SKM-1 (cell line): ENCODE measurements at regions not wholly inside any gene's neighbourhood (a gene's known extent, or its start where the extent isn't known, plus 50 kb on each side); places are given as distances from the start of the nearest gene placed in this dataset.
"Not testable (repeated sequence)": the region's sequence is repeated elsewhere in the genome, so short reads cannot be mapped to it uniquely, and the experiment has no call there.

Experiments used
- DNase-seq: peaks from one replicate; lab custom pipeline; 2025; ENCODE audit not compliant: unreplicated experiment; lab: John Stamatoyannopoulos, UW

DNA sequence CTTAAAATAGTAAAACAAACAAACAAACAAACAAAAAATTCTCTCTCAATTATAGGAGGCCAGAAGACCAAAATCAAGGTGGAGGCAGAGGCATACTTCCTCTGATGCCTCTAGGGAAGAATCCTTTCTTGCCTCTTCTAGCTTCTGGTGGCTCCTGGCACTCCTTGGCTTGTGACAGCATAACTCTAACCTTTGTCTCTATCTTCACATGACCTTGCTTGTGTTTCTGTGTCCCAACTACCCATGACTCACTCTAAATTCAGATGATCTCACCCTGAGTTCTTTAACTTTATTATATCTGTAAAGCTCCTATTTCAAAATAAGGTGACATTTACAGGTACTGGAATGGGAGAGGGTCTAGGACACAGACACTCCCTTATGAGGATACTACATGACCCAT lies 88.3 kb upstream of the ANTXRL start:
- DNase-seq: no peak

DNA sequence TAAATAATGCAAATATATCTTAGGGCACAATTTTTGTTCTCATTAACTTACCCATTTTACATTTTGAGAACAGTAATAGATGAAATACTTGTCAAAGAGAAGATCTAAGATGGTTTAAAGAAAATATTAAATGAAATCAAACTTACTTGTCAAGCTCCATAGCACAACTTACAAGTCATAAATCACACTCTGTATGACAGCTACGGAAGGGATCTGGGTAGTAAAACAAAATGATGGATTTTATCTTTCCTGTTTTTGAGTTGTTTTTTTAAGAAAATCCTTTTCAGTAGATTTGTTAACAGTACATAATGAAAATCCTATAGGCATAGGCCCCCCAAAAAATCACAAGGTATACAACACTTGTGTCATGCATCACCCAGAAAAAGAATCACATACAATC lies 84.4 kb upstream of the ANTXRL start:
- DNase-seq: not testable (repeated sequence)

DNA sequence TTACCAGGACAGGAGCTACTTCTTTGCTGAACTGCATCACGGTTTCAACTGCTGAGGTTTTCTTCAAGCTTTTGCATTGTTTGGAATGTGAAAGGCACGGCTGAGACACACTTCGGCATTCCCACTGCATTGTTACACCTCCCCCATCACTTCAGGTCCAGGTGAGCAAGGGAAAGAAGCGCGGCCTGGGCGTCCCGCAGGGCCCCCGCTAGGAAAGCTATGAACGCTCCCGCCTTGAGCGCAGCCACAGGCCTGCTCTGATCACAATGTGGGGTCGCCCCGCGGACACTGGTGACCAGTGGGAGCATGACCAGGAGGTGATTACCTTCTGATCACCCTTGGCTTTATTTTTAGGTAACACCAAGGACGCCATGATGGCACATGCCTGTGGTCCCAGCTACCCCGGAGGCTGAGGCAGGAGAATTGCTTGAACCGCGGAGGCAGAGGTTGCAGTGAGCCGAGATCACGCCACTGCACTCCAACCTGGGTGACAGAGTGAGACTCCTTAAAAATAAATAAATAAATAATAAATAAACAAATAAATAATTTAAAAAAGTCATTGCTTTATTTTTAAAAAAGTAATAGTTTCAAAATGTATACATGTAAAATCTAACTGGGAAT lies 82.2 kb upstream of the ANTXRL start:
- DNase-seq: not testable (repeated sequence)

DNA sequence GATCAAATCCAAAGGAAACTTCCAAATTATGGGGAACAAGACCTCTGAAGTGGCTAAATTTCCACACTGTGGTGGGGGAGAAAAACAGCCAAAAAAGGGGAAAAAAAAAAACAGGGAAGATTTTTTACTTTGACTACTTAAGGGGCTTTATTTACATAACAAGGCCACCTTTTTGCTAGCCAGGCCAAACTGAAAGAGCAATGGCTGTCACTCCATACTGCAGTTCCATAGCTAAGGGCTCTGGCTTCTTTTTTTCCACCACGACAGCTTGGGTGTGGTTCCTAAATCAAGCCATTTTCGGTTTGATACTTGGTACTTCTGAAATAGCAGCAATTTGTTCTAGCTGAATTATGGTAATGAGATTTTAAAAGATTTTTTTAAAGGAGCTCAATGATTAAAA lies 76.4 kb upstream of the ANTXRL start:
- DNase-seq: not testable (repeated sequence)

DNA sequence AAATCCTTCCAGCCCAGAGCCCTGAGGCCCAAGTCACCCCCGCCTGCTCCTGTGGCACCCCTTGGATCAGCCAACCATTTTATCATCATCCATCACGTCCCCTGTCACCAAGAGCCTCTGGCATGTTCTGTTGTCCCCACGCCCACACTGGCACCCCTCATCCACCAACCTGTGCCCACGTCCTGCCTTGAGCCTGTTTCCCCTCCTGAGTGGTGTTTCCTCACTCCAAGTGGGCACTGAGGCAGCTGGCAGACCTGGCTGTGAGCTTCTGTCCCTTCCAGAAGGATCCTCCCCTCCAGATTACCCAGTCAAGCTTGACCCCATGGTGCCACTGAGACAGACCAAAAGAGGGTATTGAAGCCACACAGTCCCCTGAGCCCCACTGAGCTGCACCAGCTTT lies 71.4 kb upstream of the ANTXRL start:
- no peak for DNase-seq

DNA sequence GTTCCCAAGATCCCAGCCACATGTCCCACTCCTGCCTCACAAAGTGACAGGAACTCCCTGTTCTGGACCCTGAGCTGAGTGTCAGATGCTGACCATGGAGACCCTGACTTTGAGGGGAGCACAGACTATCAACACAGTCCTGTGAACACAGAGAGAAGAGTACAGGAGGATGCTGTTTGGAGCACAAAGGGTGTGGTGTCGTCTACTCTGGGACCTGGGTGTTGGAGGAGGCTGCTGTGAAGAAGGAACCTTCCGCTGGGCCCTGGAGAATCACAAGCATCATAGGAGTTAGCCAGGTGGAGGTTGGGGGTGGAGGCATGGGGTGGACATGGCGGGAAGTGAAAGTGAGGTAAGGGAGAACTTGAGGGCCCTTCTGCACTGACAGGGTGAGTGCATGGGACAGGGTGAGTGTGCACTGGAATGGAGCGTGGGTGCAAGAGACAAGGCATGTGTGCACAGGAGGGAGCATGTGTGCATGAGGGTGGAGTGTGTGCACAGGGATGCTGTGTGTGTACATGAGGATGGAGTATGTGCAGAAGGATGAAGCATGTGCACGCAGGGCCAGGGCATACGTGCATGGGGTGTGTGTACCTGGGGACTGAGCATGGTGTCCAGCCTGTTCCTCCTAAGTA lies 70.7 kb upstream of the ANTXRL start:
- DNase-seq: no peak

DNA sequence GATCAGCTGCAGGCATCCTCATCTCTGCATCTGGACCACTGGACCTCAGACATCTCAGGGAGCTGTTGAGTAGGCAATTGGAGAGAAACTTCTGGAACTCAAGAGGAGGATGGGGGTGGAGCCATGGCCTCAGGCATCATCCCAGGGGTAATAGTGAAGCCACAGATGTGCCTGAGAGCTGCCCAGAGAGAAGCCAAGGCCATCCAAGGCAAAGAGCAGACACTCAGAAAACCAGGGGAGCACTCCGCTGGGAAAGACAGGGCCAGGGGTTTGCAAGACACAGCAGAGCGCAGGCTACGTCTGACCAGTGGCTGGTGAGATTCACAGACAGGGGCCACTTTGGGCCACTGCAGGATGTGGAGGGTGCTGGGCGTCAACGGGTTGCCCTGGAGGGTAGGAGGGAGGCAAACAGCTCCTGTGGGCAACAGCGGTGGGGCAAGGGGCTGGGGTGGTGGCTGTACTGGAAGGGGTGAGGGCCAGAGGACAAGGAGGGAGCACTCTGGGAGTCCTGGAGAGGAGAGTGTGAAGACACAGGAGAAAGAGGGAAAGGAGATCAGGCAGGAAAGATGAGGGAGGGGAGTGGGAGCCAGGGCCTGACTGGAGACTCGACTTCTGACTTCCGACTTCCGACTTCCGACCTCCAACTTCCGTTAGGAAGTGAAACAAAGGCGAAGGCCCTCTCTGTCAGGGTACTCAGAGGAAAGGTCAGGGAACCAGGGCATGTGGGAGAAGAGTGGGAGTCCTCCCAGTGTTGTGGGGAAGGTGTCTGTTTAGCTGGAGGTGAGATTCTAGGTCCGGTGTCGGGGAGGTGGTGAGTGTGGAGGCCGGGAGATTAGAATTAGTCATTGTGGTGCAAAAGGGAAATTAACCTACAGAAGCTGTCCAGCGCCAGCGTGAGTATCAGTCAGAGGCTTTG lies 69.7 kb upstream of the ANTXRL start:
- DNase-seq: peak; percentile 13

DNA sequence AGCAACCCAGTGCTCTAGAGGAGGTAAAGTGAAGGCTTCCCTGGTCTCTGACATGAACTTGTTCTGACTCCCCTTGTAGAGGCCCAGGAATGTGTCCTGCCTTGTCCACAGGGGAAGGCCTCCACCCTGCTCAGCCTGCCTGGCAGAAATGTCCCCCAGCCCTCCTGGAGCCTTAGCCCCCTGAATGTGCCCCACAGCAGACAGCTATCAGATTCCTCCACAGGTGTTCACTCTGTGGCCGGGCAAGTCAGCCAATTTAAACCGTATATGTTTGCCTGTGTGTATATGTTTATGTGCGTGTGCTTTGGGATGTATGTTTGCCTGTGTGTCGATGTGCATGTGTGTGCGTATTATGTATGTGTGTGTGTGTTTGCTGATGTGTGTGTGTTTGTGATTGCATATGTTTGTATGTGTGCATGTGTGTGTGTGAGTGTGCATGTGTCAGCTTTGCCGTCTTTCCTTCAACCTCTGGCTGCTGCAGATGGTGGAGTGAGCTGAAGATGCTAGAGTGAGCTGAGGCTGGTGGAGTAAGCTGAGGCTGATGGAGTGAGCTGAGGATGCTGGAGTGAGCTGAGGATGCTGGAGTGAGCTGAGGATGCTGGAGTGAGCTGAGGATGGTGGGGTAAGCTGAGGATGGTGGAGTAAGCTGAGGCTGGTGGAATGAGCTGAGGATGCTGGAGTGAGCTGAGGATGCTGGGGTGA lies 68.9 kb upstream of the ANTXRL start:
- no peak for DNase-seq

DNA sequence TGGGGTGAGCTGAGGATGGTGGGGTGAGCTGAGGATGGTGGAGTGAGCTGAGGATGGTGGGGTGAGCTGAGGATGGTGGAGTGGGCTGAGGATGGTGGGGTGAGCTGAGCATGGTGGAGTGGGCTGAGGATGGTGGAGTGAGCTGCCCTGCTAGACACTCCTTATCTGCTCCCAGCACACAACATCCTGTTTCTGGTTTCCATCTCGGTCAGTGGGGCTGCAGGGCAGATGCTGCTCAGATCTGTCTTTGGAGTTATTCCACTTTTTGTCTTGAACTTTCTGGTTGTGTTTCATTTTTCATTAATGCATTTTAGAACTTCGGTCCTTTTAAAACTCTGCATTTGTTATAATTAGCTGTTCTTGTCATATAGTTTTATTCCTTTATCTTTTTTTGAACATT lies 67.9 kb upstream of the ANTXRL start:
- DNase-seq: no peak

DNA sequence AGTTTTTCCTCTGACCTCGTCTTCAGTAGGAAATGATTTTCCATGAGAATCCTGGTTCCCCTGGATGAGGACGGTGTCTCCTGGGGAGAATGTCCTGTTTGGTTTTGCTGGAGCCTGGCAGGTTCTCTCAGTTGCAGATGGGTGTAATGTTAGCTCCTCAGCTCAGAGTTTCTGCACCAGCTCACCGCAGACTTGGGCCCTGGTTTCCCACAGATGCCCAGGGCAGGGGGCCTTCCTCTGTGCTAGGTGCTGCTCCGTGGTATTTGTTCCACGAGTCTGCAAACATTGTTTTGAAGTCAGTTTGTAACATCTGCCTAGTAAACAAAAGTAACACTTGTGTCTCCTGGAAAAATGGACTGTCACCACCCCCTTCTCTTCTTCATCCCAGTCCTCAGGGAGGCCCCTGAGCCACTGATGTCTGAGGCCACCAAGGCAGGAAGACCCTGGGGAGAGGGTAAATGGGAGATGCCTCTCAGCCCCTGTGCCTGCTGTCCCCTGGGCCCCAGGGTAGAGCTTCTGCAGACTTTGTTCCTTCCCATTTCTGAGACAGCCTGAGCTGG lies 67.3 kb upstream of the ANTXRL start:
- not testable (repeated sequence) for DNase-seq

DNA sequence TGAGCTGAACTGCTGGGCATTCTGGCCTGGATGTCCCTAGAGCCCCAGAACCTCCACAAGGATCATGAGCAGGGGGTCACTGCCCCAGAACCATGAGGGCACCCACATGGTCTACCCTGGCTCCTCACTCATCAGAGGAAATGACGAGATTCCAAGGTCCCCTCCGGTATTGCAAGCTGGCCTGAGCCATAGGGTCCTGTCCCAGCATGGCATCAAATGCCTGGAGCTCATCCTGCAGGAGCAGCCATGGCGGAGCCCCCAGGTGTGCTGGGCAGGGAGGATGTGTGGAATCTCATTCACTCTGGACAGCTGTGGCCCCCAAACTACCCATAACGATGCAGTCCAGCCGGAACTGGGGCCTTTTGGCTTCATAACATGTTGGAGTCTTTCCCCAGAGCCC lies 66.6 kb upstream of the ANTXRL start:
- DNase-seq: no peak

DNA sequence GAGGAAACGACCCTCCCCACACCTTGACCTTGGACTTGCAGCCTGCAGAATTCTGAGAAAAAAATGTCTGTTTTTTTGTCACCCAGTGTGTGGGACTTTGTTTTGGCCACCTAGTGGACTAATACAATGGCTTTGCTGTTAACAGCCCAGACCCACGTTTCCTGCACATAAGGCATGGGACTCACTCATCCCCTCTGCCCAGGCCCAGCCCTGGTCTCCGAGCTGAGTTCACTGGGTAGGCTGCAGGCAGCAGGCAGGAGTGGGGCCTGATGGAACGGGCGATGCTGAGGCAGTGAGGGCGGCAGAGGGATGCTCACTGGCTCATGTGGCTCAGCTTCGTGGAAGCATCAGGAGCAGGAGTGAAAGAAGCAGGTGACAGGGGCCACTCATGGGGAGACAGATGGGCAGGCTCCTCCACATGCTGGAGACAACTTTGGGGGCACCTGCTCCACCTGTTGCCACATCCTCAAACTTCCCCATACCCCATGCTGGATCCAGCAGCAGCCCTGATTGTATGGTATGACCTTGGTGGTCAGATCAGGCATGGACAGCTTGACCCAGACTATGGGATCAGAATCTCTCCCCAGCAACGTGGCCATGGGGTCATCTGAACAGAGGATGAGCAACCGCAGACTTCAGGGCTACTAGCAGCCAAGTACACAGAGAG lies 65.8 kb upstream of the ANTXRL start:
- no peak for DNase-seq

DNA sequence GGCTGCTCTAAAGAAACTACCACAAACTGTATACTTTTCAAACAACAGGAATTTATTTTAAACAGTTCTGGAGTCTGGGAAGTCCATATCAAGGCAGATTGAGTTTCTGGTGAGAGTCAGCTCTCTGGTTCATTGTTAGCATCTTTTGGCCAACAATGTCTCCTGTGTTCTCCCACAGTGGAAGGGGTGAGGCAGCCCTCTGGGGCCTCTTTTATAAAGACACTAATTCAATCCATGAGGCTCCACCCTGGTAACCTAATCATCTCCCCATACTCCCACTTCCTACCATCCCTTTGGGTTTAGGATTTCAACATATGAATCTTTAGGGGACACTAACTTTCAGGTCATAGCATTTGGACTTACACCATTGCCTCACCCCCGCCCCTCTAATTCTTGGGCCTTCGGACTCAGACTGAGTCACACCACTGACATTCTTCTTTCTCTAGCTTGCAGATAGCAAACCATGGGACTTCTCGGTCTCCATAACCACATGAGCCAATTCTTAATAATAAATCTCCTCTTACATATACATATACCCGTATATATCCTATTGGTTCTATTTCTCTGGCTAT lies 64.3 kb upstream of the ANTXRL start:
- no peak for DNase-seq

DNA sequence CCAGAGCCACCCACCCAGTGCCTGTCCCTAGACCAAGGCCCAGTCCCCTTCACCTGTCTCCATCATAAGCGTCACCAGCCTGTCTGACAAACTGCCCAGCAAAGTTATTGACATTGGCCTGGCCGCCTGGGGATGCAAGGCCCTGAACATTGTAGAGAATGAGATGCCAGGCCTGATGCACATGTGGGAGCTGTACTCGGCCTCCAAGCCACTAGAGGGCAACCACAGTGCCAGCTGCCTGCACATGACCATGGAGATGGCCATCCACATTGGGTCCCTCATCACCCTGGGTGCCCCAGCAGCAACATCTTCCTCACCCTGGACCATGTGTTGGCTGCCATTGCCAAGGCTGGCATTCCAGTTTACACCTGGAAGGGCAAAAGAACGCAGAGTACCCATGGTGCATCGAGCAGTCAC lies 63.7 kb upstream of the ANTXRL start:
- no peak for DNase-seq

DNA sequence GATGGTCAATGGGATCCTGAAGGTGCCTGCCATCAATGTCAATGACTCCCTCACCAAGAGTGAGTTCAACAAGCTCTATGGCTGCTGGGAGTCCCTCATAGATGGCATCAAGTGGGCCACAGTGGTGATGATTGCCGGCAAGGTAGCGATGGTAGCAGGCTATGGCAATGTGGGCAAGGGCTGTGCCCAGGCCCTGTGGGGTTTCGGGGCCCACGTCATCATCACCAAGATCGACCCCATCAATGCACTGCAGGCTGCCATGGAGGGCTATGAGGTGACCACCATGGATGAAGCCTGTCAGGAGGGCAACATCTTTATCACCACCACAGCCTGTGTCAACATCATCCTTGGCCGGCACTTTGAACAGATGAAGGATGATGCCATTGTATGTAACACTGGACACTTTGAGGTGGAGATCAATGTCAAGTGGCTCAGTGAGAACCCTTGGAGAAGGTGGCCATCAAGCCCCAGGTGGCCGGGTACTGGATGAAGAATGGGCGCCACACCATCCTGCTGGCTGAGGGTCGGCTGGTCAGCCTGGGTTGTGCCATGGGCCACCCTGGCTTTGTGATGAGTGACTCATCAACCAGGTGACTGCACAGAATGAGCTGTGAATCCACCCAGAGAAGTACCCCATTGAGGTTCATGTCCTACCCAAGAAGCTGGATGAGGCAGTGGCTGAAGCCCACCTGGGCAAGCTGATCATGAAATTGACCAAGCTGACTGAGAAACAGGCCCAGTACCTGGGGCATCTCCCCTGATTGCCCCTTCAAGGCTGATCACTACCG lies 63.0 kb upstream of the ANTXRL start:
- DNase-seq: no peak

DNA sequence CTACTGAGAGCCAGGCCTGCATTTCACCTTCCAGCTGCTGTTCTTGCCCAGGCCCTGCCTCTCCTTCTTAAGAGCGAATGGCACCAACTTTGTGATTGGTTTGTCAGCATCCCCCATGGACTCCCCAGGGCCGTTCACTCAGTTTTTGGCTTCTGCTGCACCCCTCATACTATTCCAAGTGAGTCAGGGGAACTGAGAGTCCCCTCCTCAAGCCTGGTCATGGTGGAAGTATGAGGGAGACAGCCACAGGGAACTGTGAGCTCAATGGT lies 62.4 kb upstream of the ANTXRL start:
- no peak for DNase-seq

DNA sequence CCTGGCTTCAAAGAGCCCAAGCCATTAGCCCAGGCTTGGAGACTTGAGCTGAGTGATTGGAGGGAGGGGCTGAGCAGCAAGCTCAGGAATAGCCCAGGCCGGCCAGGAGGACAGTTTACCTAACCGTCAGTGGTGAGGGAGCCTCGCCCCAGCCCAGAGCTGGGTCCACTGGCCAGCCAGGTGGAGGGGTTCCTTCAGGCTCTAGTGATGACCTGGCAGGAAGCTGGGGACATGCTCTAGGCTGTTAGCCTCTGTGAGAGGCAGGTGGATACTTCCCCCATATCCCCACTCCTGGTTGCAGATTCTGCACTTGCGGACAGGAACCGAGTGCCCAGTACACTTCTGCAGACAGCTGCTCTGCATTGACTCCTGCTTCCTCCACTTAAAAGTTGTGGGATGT lies 61.2 kb upstream of the ANTXRL start:
- DNase-seq: no peak

DNA sequence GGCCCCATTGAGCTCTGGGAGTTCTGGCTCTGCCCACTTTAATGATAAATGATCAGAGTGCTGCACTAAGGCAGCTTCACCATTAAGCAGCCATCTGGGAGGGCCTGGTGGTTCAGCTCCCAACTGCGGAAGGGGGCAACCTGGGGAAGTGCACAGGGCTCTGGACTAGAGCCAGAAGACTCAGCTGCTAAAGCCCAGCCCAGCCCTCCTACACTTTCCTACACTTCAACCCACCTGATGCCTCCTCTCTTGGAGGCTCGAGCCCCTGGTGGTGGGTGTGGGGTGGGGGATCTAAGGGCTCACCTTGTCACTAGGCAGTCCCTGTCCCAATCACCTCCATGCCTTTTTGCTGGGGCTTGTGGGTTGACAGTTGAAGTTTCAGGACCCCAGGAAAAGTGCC lies 60.6 kb upstream of the ANTXRL start:
- no peak for DNase-seq

DNA sequence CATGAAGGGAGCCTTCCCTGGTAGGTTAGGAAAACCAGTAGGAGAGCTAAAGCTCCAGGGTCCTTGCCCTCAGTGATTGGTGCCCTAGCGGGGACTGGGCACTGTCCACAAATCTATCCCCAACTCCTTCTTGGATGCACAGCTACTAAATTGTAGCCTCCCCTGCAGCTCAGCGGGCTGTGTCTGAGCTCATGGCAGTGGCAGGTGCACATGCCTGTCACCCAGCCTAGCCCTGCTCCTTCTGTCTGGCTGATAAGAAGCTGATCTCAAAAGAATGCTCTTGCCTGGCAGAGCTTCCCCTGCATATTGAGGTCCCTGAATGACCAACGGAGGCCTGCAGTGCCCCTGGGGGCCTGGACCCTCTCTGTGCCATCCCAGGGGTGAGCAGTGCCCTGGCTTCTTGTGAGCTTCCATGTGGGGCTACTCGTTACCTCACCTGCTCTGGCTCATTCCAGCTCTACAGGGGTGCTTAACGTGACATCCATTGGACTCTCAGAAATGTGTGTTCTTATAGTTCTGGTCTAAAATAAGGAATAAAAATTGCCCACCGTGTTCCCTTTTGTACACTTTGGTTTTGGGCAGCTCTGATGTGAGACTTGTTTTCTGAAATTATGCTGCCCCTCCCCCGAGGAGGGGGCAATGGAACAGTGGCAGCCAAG lies 59.8 kb upstream of the ANTXRL start:
- DNase-seq: no peak
